ENCODE measurements at regions not wholly inside any gene's neighbourhood (a gene's known extent, or its start where the extent isn't known, plus 50 kb on each side); places are given as distances from the start of the nearest gene placed in this dataset.

DNA sequence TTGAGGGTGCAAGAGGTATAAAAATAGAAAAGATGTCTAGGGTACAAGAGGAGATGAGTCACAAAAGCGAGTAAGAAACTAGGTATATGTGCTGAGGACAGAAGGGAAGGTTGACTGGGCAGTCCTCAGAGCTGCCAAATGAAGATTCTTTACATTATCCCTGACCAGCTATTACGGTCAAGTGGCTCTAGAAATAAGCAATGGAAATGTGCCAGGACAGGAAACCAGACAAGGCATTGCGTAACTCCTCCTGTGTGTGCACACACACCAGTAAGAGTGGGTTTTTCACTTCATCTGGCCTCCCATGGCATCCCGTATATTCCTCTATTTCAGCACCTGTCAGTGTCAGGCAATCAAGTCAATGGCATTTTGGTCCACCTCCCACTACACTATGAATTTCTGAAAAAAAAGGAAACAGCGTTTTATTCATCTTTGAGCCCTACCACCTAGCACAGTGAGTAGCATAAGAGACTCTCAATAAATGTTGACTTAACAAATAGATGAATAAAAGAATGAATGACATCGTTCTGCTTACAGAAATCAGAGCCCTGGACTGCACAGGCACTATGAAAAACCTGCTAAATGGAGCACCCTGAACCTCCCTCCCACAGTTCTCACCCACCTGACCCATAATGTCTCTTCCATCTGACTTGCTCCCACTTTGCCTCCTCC is 62.6 kb upstream of the KLF3 start:
- DNase-seq (ENCODE audit: low read depth) = no peak

DNA sequence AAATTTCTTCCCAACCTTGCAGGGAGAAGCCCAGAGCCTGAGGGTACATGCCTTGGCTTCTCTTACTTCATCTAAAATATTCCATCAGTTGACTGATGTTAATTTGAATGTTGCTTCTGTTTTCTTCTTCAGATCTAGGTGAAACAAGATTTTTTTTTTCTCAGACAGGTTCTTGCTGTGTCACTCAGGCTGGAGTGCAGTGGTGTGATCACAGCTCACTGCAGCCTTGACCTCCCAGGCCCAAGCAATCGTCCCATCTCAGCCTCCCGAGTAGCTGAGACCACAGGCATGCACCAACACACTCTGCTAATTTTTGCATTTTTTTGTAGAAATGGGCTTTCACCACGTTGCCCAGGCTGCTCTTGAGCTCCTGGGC is 62.1 kb upstream of the KLF3 start:
- no peak for DNase-seq (ENCODE audit: low read depth)

DNA sequence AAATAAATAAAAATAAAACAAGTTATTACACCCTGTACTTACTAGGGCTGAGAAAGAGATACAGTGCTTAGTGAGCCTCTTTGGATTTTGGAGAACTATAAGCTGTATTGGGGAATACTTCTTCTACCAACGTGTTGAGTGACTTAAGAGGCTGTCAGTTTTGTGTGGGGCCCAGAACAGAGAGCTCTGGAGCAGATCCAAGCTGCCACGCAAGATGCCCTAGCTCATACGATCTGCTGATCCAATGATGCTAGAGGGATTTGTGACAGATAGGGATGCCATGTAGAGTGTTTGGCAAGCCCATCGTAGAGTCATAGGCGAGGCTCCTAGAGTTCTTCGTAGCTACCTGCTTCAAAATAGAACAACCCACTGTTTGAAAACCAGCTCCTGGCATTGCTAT is 60.3 kb upstream of the KLF3 start:
- DNase-seq (ENCODE audit: low read depth) = no peak

- no peak for DNase-seq (ENCODE audit: low read depth)
Measured at GRCh38 chr4:38605181-38605752, 58.7 kb upstream of the KLF3 start.

DNA sequence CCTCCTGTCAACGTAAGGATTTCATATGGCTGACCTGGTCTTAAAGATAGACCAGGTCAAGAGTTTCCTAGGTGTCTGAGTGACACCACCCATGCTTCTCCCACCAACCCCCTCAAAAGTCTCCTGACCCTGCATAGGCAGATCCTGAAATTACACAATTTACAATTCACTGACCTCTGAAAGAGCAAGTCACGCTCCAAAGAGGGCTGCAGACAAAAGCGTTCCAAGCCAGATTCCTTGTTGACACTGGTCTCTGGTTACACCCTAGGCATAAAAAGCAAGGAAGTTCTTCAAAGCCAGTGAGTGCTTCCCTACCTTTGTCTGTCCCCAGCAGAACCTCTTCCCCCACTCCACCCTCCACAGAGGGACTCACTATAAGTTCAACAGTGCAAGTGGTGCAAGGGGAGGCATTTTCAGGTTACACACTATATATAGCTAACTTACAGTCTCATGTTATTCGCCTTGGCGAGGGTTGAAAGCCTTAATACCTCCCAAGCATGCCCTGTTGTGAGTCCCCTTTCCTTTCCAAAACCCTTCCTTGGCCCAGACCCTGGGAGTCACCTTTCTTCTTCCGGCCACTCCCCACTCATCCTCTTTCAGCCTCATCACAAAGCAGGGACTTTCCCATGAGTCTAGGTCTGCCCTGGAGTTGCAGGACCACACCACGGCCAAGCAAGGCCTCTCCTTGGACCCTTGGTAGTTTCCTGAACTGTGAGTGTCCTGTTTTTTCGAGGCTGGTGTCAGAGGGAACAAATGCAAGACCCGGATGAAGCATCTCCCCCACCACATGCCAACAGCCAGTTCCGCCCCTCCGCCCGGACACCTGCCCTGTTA is 58.0 kb upstream of the KLF3 start:
- no peak for DNase-seq (ENCODE audit: low read depth)

- no peak for DNase-seq (ENCODE audit: low read depth)
Measured at GRCh38 chr4:38606587-38606905, 57.5 kb upstream of the KLF3 start.

DNA sequence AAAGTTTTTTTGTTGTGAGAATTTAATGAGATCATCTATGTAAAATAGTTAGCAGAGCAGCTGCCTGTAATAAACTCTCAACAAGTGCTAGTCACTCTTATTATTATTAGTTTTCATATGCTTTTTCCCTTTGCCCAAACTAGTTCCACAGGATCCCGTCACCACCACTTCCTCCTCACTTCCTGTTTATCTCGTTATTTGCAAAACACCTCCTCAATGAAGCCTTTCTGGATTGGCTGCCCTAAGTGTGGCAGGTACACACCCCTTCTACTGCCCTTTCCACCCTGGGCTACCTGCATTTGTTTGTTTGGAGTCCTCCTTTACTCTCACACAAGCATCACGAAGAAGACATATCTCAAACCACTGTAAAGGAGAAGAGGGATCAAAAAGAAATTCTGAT is 54.4 kb upstream of the KLF3 start:
- no peak for DNase-seq (ENCODE audit: low read depth)

DNA sequence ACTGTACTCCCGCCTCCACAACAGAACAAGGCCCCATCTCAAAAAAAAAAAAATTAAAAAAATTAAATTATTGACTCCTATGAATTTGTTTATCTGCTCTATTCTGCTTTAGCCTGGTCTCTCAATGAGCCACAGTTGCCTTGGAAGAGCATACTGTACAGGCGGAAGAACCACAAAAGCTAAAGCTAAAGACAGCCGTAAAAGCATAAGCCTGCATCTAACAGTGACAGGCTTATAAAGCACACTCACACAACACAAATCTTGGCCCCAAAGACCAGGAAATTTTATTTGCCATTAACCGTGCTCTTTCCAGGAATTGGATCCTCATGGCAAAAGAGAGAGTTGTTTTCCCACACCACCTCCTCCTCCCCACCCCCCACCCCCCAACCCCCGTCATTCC is 53.5 kb upstream of the KLF3 start:
- no peak for DNase-seq (ENCODE audit: low read depth)

GRCh38 chr4:38610966-38611431 is 53.0 kb upstream of the KLF3 start:
- DNase-seq (ENCODE audit: low read depth) = no peak

- no peak for DNase-seq (ENCODE audit: low read depth)
Measured at GRCh38 chr4:38611676-38612075, 52.3 kb upstream of the KLF3 start.

DNA sequence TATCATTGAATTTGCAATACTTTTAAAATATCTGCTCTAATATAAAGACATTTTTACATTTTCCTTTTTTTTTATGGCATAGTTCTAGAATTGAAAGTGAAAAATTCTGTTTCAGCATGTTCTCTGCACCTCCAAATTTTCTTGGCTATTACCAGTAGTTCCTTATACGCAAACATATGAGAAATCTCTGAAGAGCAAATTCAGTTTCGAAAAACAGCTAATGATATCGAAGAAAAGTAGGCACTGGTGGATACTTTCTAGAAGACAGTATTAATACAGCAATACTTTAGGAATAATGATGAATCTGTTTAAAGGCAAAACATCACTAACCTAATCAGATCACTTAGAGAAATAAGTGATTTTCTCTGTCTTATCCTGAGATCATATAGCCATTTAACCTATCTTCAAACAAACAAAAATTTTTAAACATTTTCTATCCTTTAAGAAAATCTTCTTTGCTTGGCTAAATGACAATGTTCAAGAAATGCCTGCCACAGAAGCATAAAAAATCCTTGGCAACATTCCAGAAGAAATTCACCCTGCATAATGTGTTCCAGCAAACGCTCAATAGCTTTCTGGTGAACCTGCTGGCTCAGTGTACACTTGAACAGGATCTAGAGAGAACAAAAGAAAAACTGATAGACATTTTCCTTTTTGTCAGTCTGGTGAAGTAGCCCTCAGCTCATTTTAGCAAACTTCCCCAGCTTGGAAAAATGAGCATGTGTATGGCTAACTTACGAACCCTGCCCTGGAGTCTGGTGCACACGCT is 51.2 kb upstream of the KLF3 start:
- DNase-seq (ENCODE audit: low read depth) = no peak
